Natural killer cell (primary cell): ENCODE measurements at regions not wholly inside any gene's neighbourhood (a gene's known extent, or its start where the extent isn't known, plus 50 kb on each side); places are given as distances from the start of the nearest gene placed in this dataset.

Experiments used
- ATAC-seq, 3 donors: fragments of 150-1000 bp in 2 of 3; fragments of 200-7000 bp in 1 of 3; cut with Tn5 transposase; 1 replicate in 1 of 3; 2 replicates in 2 of 3; pipeline ENCODE4 v1.10.0; 2021; ENCODE audit warnings: mild to moderate bottlenecking in 2 of 3, moderate library complexity in 2 of 3
- DNase-seq, 2 donors: peaks; one replicate each; pipeline versions ENCODE4 v3.0.0 to v3.0.0-alpha.2; 2013 to 2021; ENCODE audit warnings: mixed read lengths in 1 of 2
- H3K27ac ChIP-seq: one replicate; pipeline ENCODE4 v1.5.1; 2013; ENCODE audit warnings: mild to moderate bottlenecking, low read length
- H3K27me3 ChIP-seq: one replicate; pipeline ENCODE4 v1.6.1; 2013; ENCODE audit warnings: low read length; ENCODE audit not compliant: control insufficient read depth, insufficient read depth
- H3K36me3 ChIP-seq: one replicate; pipeline ENCODE4 v1.6.1; 2013; ENCODE audit warnings: low read length; ENCODE audit not compliant: control insufficient read depth, insufficient read depth
- H3K4me1 ChIP-seq: one replicate; pipeline ENCODE4 v1.6.1; 2013; ENCODE audit warnings: low read length; ENCODE audit not compliant: control insufficient read depth, insufficient read depth
- H3K4me3 ChIP-seq: one replicate; pipeline ENCODE4 v1.5.1; 2013; ENCODE audit warnings: low read length
- H3K9me3 ChIP-seq: one replicate; pipeline ENCODE4 v1.6.1; 2013; ENCODE audit warnings: low read length; ENCODE audit not compliant: control insufficient read depth, insufficient read depth
- H3K27ac Mint-ChIP-seq, 2 donors: one replicate each; pipeline ENCODE4 v1.8.0; 2022; ENCODE audit warnings: mild to moderate bottlenecking in 2 of 2, mixed read lengths in 2 of 2, moderate library complexity in 1 of 2
- H3K27me3 Mint-ChIP-seq, 2 donors: one replicate each; pipeline ENCODE4 v1.8.0; 2022; ENCODE audit warnings: low read depth in 2 of 2, mixed read lengths in 2 of 2
- H3K36me3 Mint-ChIP-seq: one replicate; pipeline ENCODE4 v1.8.0; 2022; ENCODE audit warnings: mixed read lengths
- H3K4me1 Mint-ChIP-seq, 2 donors: one replicate each; pipeline ENCODE4 v1.8.0; 2022; ENCODE audit warnings: mixed read lengths in 2 of 2
- H3K4me3 Mint-ChIP-seq: one replicate; pipeline ENCODE4 v1.8.0; 2022; ENCODE audit warnings: mild to moderate bottlenecking, moderate library complexity, mixed read lengths
- H3K9me3 Mint-ChIP-seq, 2 donors: one replicate each; pipeline ENCODE4 v1.8.0; 2022; ENCODE audit warnings: mixed read lengths in 2 of 2
- WGBS: methylation state at CpG from one replicate; pipeline ENCODE4 v1.1.7; 2013; ENCODE audit warnings: missing lambda C conversion rate; ENCODE audit not compliant: insufficient coverage; 5-methylcytosine and 5-hydroxymethylcytosine counted together
- intact Hi-C: fragments of 100-400 bp; cut with micrococcal nuclease; formaldehyde crosslinking; loops from one replicate; pipeline ENCODE4 v1.14.2; 2022
- TF ChIP-seq, protein P1 (sequence below): fragments of 200-600 bp; IDR thresholded peaks from one replicate; pipeline ENCODE4 v1.8.0; 2022; ENCODE audit warnings: antibody characterized with exemption

DNA sequence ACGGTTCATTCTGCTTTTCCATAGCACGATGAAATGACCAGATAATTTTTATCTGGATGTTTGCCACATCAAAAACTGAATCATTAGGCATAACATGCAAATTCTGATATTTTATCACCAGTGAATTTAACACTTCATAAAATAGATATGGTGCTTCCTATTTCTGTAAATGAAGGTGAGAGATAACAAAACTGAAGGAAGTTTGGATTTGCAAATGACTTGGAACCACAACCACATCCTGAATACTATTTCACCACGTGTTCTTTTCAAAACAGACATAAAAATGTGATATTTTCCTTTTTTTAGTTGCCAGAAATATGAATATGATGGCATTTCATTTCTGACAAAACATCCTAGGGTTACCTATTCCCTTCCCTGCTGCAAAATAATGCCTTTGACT, 146.1 kb downstream of the EDN1 start:
- TF ChIP-seq, protein P1, sequence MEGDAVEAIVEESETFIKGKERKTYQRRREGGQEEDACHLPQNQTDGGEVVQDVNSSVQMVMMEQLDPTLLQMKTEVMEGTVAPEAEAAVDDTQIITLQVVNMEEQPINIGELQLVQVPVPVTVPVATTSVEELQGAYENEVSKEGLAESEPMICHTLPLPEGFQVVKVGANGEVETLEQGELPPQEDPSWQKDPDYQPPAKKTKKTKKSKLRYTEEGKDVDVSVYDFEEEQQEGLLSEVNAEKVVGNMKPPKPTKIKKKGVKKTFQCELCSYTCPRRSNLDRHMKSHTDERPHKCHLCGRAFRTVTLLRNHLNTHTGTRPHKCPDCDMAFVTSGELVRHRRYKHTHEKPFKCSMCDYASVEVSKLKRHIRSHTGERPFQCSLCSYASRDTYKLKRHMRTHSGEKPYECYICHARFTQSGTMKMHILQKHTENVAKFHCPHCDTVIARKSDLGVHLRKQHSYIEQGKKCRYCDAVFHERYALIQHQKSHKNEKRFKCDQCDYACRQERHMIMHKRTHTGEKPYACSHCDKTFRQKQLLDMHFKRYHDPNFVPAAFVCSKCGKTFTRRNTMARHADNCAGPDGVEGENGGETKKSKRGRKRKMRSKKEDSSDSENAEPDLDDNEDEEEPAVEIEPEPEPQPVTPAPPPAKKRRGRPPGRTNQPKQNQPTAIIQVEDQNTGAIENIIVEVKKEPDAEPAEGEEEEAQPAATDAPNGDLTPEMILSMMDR = no peak
- ATAC-seq (no peak), DNase-seq (no peak)
- H3K4me1 Mint-ChIP-seq = no peaks in the 10 kb centered on the region
- no peak overlapping the region for H3K4me3 ChIP-seq
- no peaks in the 10 kb centered on the region for H3K27me3 Mint-ChIP-seq
- H3K4me1 ChIP-seq = no peaks in the 10 kb centered on the region
- H3K36me3 ChIP-seq = no peaks in the 10 kb centered on the region
- H3K27ac Mint-ChIP-seq = no peak overlapping the region
- intact Hi-C loops = no loop called here
- no peak overlapping the region for H3K27ac ChIP-seq
- H3K27me3 ChIP-seq = no peaks in the 10 kb centered on the region
- 25% methylated on average over 2 of the region's 3 CpGs for WGBS
- H3K9me3 ChIP-seq = no peaks in the 10 kb centered on the region
- no peaks in the 10 kb centered on the region for H3K36me3 Mint-ChIP-seq
- H3K9me3 Mint-ChIP-seq = peaks cover 3 to 6% of the 10 kb centered on the region in 2 donors
- no peak overlapping the region for H3K4me3 Mint-ChIP-seq

DNA sequence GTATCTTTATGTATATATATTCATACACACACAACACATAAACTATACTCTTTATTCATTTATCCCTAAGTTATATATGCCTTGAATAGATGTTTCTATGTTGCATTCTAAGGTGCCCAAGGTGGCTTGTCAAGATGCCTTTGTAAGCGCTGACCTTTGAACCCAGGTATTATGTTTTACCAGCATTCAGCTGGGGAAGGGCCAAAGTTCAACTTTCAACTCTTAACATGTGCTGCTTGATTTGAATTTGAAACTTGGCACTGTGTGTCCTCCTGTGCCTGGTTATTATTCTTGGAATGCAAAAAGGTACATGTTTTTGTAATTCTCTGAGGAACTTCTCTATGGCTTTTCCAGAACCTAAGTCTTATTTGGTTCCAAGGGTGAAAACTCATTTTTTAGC, 146.5 kb downstream of the EDN1 start:
- no peak overlapping the region for H3K27ac ChIP-seq
- Mint-ChIP-seq H3K4me1 (no peaks in the 10 kb centered on the region), H3K27ac (no peak overlapping the region), H3K27me3 (no peaks in the 10 kb centered on the region), H3K9me3 (peaks cover 3 to 8% of the 10 kb centered on the region in 2 donors), H3K36me3 (no peaks in the 10 kb centered on the region), H3K4me3 (no peak overlapping the region)
- no peaks in the 10 kb centered on the region for H3K9me3 ChIP-seq
- intact Hi-C loops = no loop called here
- no peaks in the 10 kb centered on the region for H3K36me3 ChIP-seq
- DNase-seq = no peak
- ATAC-seq = no peak
- H3K4me1 ChIP-seq = no peaks in the 10 kb centered on the region
- TF ChIP-seq, protein P1 = no peak
- 100% methylated on average over 1 of the region's 1 CpG for WGBS
- no peaks in the 10 kb centered on the region for H3K27me3 ChIP-seq
- no peak overlapping the region for H3K4me3 ChIP-seq

DNA sequence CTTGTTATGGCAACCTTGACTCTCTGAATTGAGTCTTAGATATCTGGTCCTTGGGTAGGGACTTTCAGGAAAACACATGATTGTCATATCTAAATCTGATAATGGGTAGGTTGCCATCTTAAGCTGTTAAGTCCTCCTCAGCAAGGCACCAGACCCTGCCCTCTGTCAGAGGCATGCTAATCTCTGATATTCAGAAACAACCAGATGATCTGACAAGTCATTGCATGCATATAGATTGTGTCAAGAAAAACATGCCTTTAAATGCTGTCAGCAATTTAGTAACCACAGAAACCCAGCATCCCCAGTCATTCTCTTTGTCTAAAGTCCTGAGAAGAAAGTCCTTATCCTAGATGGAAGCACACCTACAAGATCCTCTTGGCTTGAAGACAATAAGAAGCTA, 149.1 kb downstream of the EDN1 start:
- Histone ChIP-seq H3K27me3 (no peaks in the 10 kb centered on the region), H3K4me1 (no peaks in the 10 kb centered on the region), H3K27ac (no peak overlapping the region), H3K36me3 (no peaks in the 10 kb centered on the region), H3K4me3 (no peak overlapping the region), H3K9me3 (no peaks in the 10 kb centered on the region)
- DNase-seq = no peak
- TF ChIP-seq, protein P1 = no peak
- no peaks in the 10 kb centered on the region for H3K27me3 Mint-ChIP-seq
- H3K4me1 Mint-ChIP-seq = no peaks in the 10 kb centered on the region
- intact Hi-C loops = no loop called here
- peaks cover 3% of the 10 kb centered on the region in 2 donors for H3K9me3 Mint-ChIP-seq
- H3K4me3 Mint-ChIP-seq = no peak overlapping the region
- no peak overlapping the region for H3K27ac Mint-ChIP-seq
- ATAC-seq = no peak
- H3K36me3 Mint-ChIP-seq = no peaks in the 10 kb centered on the region

DNA sequence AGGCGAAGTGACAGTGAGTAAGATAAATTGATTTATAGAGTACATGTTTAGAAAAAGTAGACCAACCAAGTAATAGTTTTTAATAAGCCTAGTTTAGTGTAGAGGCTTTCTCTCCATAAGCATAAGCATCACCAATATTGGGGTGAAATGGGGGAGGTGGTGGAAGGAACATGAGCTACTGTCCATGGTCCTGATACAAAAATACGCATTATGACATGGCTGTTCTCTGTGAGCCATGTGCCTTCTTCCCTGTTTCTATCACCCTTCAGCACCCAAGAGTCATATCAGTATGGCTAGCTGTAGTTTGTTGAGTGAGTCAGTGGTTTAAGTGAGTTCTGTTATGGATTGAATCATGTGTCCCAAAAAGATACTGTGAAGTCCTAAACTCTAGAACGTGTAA, 150.8 kb downstream of the EDN1 start:
- H3K27me3 Mint-ChIP-seq = no peaks in the 10 kb centered on the region
- H3K36me3 ChIP-seq = no peaks in the 10 kb centered on the region
- DNase-seq (no peak), ATAC-seq (no peak)
- no peaks in the 10 kb centered on the region for H3K27me3 ChIP-seq
- no peaks in the 10 kb centered on the region for H3K4me1 ChIP-seq
- peaks cover 0 to 3% of the 10 kb centered on the region in 2 donors for H3K9me3 Mint-ChIP-seq
- H3K27ac Mint-ChIP-seq = no peak overlapping the region
- H3K9me3 ChIP-seq = no peaks in the 10 kb centered on the region
- no peak overlapping the region for H3K4me3 Mint-ChIP-seq
- no peak overlapping the region for H3K27ac ChIP-seq
- H3K36me3 Mint-ChIP-seq = no peaks in the 10 kb centered on the region
- WGBS = 94% methylated on average over 2 of the region's 3 CpGs
- intact Hi-C loops = no loop called here
- TF ChIP-seq, protein P1 = no peak
- no peaks in the 10 kb centered on the region for H3K4me1 Mint-ChIP-seq
- no peak overlapping the region for H3K4me3 ChIP-seq
